HEK293 (cell line): ENCODE measurements at regions not wholly inside any gene's neighbourhood (a gene's known extent, or its start where the extent isn't known, plus 50 kb on each side); places are given as distances from the start of the nearest gene placed in this dataset.

Source experiments
- ATF2 ChIP-seq: fragments of 450-650 bp; formaldehyde crosslinking; IDR thresholded peaks from 2 replicates; pipeline ENCODE4 v1.5.1; 2016; ENCODE audit warnings: missing biosample characterization, missing genetic modification characterization, low read depth
- CTCF ChIP-seq: fragments of 450-650 bp; formaldehyde crosslinking; IDR thresholded peaks from 2 replicates; pipeline ENCODE4 v1.5.1; 2016; ENCODE audit warnings: missing biosample characterization, missing genetic modification characterization
- KLF9 ChIP-seq: fragments of 450-650 bp; formaldehyde crosslinking; IDR thresholded peaks from 2 replicates; pipeline ENCODE4 v1.5.1; 2016; ENCODE audit warnings: missing biosample characterization, missing genetic modification characterization, low read depth
- PRDM10 ChIP-seq: fragments of 450-650 bp; formaldehyde crosslinking; IDR thresholded peaks from 2 replicates; pipeline ENCODE4 v1.5.1; 2016; ENCODE audit warnings: missing biosample characterization, missing genetic modification characterization
- YY1 ChIP-seq: fragments of 450-650 bp; formaldehyde crosslinking; IDR thresholded peaks from 2 replicates; pipeline ENCODE4 v1.5.1; 2018; ENCODE audit warnings: missing biosample characterization, missing genetic modification characterization
- ZBTB17 ChIP-seq: fragments of 450-650 bp; formaldehyde crosslinking; IDR thresholded peaks from 2 replicates; pipeline ENCODE4 v1.5.1; 2016; ENCODE audit warnings: missing biosample characterization, missing genetic modification characterization
- ZNF292 ChIP-seq: fragments of 450-650 bp; formaldehyde crosslinking; IDR thresholded peaks from 2 replicates; pipeline ENCODE4 v1.5.1; 2016; ENCODE audit warnings: low read depth, missing biosample characterization, missing genetic modification characterization, borderline replicate concordance
- ZNF596 ChIP-seq: fragments of 450-650 bp; IDR thresholded peaks from 2 replicates; pipeline ENCODE4 v1.5.0; 2018; ENCODE audit warnings: missing biosample characterization, mild to moderate bottlenecking, missing genetic modification characterization, moderate library complexity
- ZNF707 ChIP-seq: fragments of 450-650 bp; formaldehyde crosslinking; IDR thresholded peaks from 2 replicates; pipeline ENCODE4 v1.5.1; 2016; ENCODE audit warnings: missing biosample characterization, missing genetic modification characterization
- ZNF785 ChIP-seq: fragments of 450-650 bp; formaldehyde crosslinking; IDR thresholded peaks from 2 replicates; pipeline ENCODE4 v1.5.1; 2016; ENCODE audit warnings: missing biosample characterization, missing genetic modification characterization
- ZNF792 ChIP-seq: fragments of 450-650 bp; formaldehyde crosslinking; IDR thresholded peaks from 2 replicates; pipeline ENCODE4 v1.5.1; 2016; ENCODE audit warnings: missing biosample characterization, missing genetic modification characterization

GRCh38 chr18:57951117-57951796 is 92.8 kb upstream of the NEDD4L start:
- TF ChIP-seq YY1 (tag by site-specific recombination), result no peak
- no peak for TF ChIP-seq ZNF292 (tag by site-specific recombination)
- TF ChIP-seq PRDM10 (tag by site-specific recombination), result no peak
- no peak for TF ChIP-seq CTCF (tag by site-specific recombination)
- TF ChIP-seq ZBTB17 (tag by site-specific recombination), result no peak
- no peak for TF ChIP-seq ZNF707 (tag by site-specific recombination)
- TF ChIP-seq KLF9, result no peak
- no peak for TF ChIP-seq ZNF596 (tag by site-specific recombination)
- TF ChIP-seq ATF2 (tag by site-specific recombination), result no peak
- TF ChIP-seq ZNF792 (tag by site-specific recombination), result no peak
- no peak for TF ChIP-seq ZNF785 (tag by site-specific recombination)
